ENCODE measurements at regions not wholly inside any gene's neighbourhood (a gene's known extent, or its start where the extent isn't known, plus 50 kb on each side); places are given as distances from the start of the nearest gene placed in this dataset.
"Not testable (repeated sequence)": the region's sequence is repeated elsewhere in the genome, so short reads cannot be mapped to it uniquely, and the experiment has no call there.

DNA sequence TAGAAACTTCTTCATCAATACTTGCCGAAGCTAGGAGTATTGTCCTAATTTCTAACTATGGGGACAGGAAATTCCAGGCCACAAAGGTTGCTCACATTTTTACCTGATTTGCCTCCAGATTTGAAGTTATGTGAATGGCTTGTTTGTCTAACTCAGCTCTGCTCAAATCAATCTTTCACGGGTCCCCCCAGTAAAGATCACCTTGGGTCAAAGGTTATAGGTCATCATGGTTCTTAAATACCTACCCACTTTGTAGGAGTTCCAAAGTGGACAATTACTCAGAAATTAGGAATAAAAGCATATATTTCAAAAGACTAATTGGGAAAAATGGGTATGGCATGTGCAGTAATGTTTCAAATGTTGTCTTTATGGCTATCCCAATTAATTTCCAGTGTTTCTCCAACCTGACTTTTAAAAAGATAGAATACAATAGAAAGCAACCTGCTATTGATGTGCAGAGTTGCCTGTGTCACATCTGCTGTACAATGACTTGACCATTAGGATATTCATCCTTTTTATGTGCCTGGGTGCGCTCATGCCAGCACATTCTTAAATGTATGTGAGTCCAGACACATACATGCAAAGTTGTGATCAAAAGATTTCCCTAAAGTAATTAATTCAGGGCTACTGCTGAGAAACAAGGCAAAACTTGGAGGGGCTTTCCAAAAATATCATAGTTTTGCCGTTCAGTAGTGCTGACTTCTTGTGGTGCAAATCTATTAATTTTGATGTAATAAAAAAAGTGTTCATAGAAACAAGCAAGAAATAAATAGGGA lies 126.1 kb downstream of the MYCN start (continued):
- TF ChIP-seq CBX8 (IDR thresholded peaks at IDR 0.05; ENCODE audit: borderline replicate concordance, low read depth, low read length): no peak
- no peak for TF ChIP-seq SAP30 (IDR thresholded peaks at IDR 0.05; ENCODE audit: insufficient read depth, insufficient replicate concordance, low read length)
- no peak for TF ChIP-seq ZNF274 (IDR thresholded peaks at IDR 0.05; ENCODE audit: borderline replicate concordance, extremely low read depth, low read length)
- TF ChIP-seq TEAD4 (IDR thresholded peaks at IDR 0.05; ENCODE audit: low read depth, low read length): no peak

DNA sequence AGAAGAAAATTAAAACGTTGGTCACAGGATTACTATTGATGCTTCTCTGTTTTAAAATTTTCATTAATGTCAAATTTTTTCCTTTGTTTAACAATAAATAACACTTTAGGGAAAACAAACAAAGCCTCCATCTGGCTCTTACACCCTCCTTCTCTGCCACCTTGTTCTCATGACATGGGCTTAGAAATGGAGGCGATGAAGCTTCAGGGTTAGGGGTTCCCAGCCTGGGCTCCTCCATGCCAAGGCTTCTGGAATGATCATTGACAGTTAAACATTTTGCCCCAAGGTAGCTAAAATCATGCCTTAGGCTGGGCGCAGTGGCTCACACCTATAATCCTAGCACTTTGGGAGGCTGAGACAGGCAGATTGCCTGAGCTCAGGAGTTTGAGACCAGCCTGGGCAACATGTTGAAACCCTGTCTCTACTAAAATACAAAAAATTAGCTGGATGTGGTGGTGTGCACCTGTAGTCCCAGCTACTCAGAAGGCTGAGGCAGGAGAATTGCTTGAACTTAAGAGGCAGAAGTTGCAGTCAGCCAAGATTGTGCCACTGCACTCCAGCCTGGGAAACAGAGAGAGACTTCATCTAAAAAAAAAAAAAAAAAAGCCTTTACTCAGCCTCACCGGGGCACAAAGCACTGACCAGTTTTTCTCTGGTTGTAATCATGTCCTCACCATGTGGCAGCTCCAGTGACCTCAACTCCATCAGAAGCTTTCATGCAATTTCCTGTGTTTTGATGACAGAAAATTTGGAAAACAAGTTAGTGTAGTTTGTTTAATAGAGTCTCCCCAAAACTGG lies 125.1 kb downstream of the MYCN start:
- not testable (repeated sequence) for H4K8ac ChIP-seq (ENCODE audit: extremely low read depth, insufficient read depth, low read length); H3K79me1 ChIP-seq (ENCODE audit: low read depth, low read length); FAIRE-seq; H3K27ac ChIP-seq (ENCODE audit: low read depth, low read length); H4K20me1 ChIP-seq (replicated peaks in 1 of 2; ENCODE audit: control insufficient read depth in 1 of 2, insufficient read depth in 2 of 2, low read length in 2 of 2); H2BK120ac ChIP-seq (replicated peaks; ENCODE audit: low read depth, low read length); H4K5ac ChIP-seq (ENCODE audit: insufficient read length, low read depth, low read length); H3K18ac ChIP-seq (ENCODE audit: extremely low read depth, low read length); H2AK5ac ChIP-seq (ENCODE audit: low read depth, low read length); H3K27me3 ChIP-seq (replicated peaks in 1 of 4; ENCODE audit: control insufficient read depth in 3 of 4, extremely low read depth in 1 of 4, insufficient read depth in 3 of 4, low read length in 3 of 4); H2BK20ac ChIP-seq (ENCODE audit: low read length); H2BK15ac ChIP-seq (ENCODE audit: low read length); H3K4me2 ChIP-seq (ENCODE audit: insufficient read depth in 1 of 2, low read depth in 2 of 2, low read length in 2 of 2); H2AFZ ChIP-seq (ENCODE audit: low read length); H3K4me1 ChIP-seq (replicated peaks in 1 of 4; ENCODE audit: control insufficient read depth in 3 of 4, insufficient read depth in 4 of 4, low read length in 3 of 4); H3K23ac ChIP-seq (ENCODE audit: insufficient read length); H3K9ac ChIP-seq (replicated peaks in 1 of 4; ENCODE audit: extremely low read depth in 1 of 4, low read depth in 3 of 4, low read length in 3 of 4); H3K4me3 ChIP-seq (ENCODE audit: extremely low read depth in 1 of 4, insufficient read depth in 2 of 4, low read depth in 3 of 4, low read length in 4 of 4); H3K56ac ChIP-seq (replicated peaks; ENCODE audit: insufficient read length, low read depth, low read length); H3K4ac ChIP-seq (replicated peaks; ENCODE audit: insufficient read length, low read depth, low read length); H3K79me2 ChIP-seq (ENCODE audit: control insufficient read depth in 1 of 2, insufficient read depth in 2 of 2, low read length in 2 of 2); H3K36me3 ChIP-seq (ENCODE audit: control insufficient read depth in 2 of 4, insufficient read depth in 4 of 4, low read length in 3 of 4); H2BK5ac ChIP-seq (ENCODE audit: low read depth, low read length); DNase-seq (ENCODE audit: low read depth in 1 of 2, low spot score in 2 of 2); H3K23me2 ChIP-seq (ENCODE audit: low read depth, low read length); H4K91ac ChIP-seq (replicated peaks; ENCODE audit: insufficient read length, low read length); H2BK12ac ChIP-seq (ENCODE audit: low read depth, low read length); H3K14ac ChIP-seq (ENCODE audit: insufficient read length)
- ChIA-PET POLR2A (ENCODE audit: partially characterized antibody) (interaction anchor here (1.5 to 1.7 kb wide), 2 partner anchors 38 to 40 kb away, joined by 4 to 6 read pairs; no protein-coding TSS in a partner anchor), CTCF (ENCODE audit: partially characterized antibody) (interaction anchor here (0.5 to 1.6 kb wide), 10 partner anchors 9 to 179 kb away, joined by 3 to 5 read pairs (median 3); partner anchors contain the start of gene MYCN)
- peaks cover 24% of the 10 kb centered on the region in 2 experiments for H3K9me3 ChIP-seq (ENCODE audit: insufficient read depth in 2 of 2, low read depth in 1 of 2, low read length in 1 of 2)
- 84% methylated on average over 3 of the region's 4 CpGs; no CpG with 5 or more reads in 1 of the 2 experiments for WGBS, 2 experiments (ENCODE audit: extremely low coverage in 1 of 2, insufficient coverage in 1 of 2, insufficient read length in 1 of 2, insufficient replicate concordance in 2 of 2, low coverage in 1 of 2, low lambda C conversion rate in 2 of 2, missing lambda C conversion rate in 1 of 2)

All from H1 (cell line).